Neuronal stem cell (in vitro differentiated cells): ENCODE measurements at regions not wholly inside any gene's neighbourhood (a gene's known extent, or its start where the extent isn't known, plus 50 kb on each side); places are given as distances from the start of the nearest gene placed in this dataset.

ENCODE experiments used
- DNase-seq: peaks from one replicate; pipeline ENCODE4 v3.0.0-alpha.2; 2013; ENCODE audit warnings: low spot score
- H2AFZ ChIP-seq: one replicate; pipeline ENCODE4 v1.6.1; 2013; ENCODE audit warnings: mild to moderate bottlenecking, low read length, inconsistent platforms
- H2AK5ac ChIP-seq: 2 replicates; pipeline ENCODE4 v1.6.1; 2013; ENCODE audit warnings: low read depth, mild to moderate bottlenecking, inconsistent platforms, low read length, moderate library complexity, mixed read lengths
- H2BK120ac ChIP-seq: 2 replicates; pipeline ENCODE4 v1.6.1; 2013; ENCODE audit warnings: low read depth, mild to moderate bottlenecking, inconsistent platforms, low read length, moderate library complexity, mixed read lengths
- H2BK12ac ChIP-seq: one replicate; pipeline ENCODE4 v1.6.1; 2013; ENCODE audit warnings: low read length, inconsistent platforms
- H2BK15ac ChIP-seq: 2 replicates; pipeline ENCODE4 v1.6.1; 2013; ENCODE audit warnings: mild to moderate bottlenecking, low read length, inconsistent platforms, mixed read lengths
- H2BK5ac ChIP-seq: one replicate; pipeline ENCODE4 v1.6.1; 2013; ENCODE audit warnings: inconsistent platforms, mild to moderate bottlenecking, low read length, moderate library complexity
- H3K14ac ChIP-seq: one replicate; pipeline ENCODE4 v1.6.1; 2013; ENCODE audit warnings: low read length, inconsistent platforms
- H3K18ac ChIP-seq: 2 replicates; pipeline ENCODE4 v1.6.1; 2013; ENCODE audit warnings: low read length, inconsistent platforms
- H3K23ac ChIP-seq: 2 replicates; pipeline ENCODE4 v1.6.1; 2013; ENCODE audit warnings: low read depth, mild to moderate bottlenecking, mixed read lengths, low read length, inconsistent platforms; ENCODE audit not compliant: poor library complexity
- H3K27ac ChIP-seq: replicated peaks from 3 replicates; pipeline ENCODE4 v1.5.1; 2013; ENCODE audit warnings: low read length, inconsistent platforms
- H3K27me3 ChIP-seq, 3 experiments: 2 replicates each; pipeline ENCODE4 v1.6.1; 2013; ENCODE audit warnings: low read length in 3 of 3, mild to moderate bottlenecking in 2 of 3, inconsistent platforms in 1 of 3, low read depth in 1 of 3, mixed read lengths in 1 of 3, moderate library complexity in 1 of 3; ENCODE audit not compliant: control insufficient read depth in 3 of 3, insufficient read depth in 3 of 3
- H3K36me3 ChIP-seq, 2 donors: replicated peaks in 1 of 2; 2 replicates each; pipeline ENCODE4 v1.6.1; 2013; ENCODE audit warnings: low read length in 2 of 2; ENCODE audit not compliant: control insufficient read depth in 2 of 2, insufficient read depth in 2 of 2
- H3K4ac ChIP-seq: 2 replicates; pipeline ENCODE4 v1.6.1; 2013; ENCODE audit warnings: inconsistent platforms, mild to moderate bottlenecking, low read length, moderate library complexity
- H3K4me1 ChIP-seq, 2 donors: 1 replicate in 1 of 2; 2 replicates in 1 of 2; pipeline ENCODE4 v1.6.1; 2013; ENCODE audit warnings: low read length in 2 of 2, low read depth in 1 of 2; ENCODE audit not compliant: control insufficient read depth in 2 of 2, insufficient read depth in 1 of 2
- H3K4me2 ChIP-seq: one replicate; pipeline ENCODE4 v1.6.1; 2013; ENCODE audit warnings: mild to moderate bottlenecking, low read length, inconsistent platforms; ENCODE audit not compliant: insufficient read depth, poor library complexity, severe bottlenecking
- H3K4me3 ChIP-seq, 2 donors: 2 replicates each; pipeline ENCODE4 v1.5.1; 2013; ENCODE audit warnings: low read length in 2 of 2, mild to moderate bottlenecking in 2 of 2, inconsistent platforms in 1 of 2, moderate library complexity in 1 of 2
- H3K79me1 ChIP-seq: one replicate; pipeline ENCODE4 v1.6.1; 2013; ENCODE audit warnings: low read depth, mild to moderate bottlenecking, inconsistent platforms, low read length, moderate library complexity
- H3K9ac ChIP-seq: one replicate; pipeline ENCODE4 v1.6.1; 2013; ENCODE audit warnings: mild to moderate bottlenecking, low read depth, low read length, inconsistent platforms; ENCODE audit not compliant: poor library complexity
- H3K9me3 ChIP-seq, 2 donors: replicated peaks in 1 of 2; 2 replicates each; pipeline versions ENCODE3 to v1.6.1; 2013; ENCODE audit warnings: low read length in 2 of 2, mild to moderate bottlenecking in 2 of 2, inconsistent platforms in 1 of 2, low read depth in 1 of 2, mixed read lengths in 1 of 2, moderate library complexity in 1 of 2; ENCODE audit not compliant: control insufficient read depth in 2 of 2, insufficient read depth in 1 of 2
- H4K8ac ChIP-seq: one replicate; pipeline ENCODE4 v1.6.1; 2013; ENCODE audit warnings: low read depth, mild to moderate bottlenecking, inconsistent platforms, low read length, moderate library complexity
- H4K91ac ChIP-seq: one replicate; pipeline ENCODE4 v1.6.1; 2013; ENCODE audit warnings: low read length, low read depth, mild to moderate bottlenecking, inconsistent platforms; ENCODE audit not compliant: poor library complexity
- WGBS, 2 donors: extraction: QIAGEN DNeasy Blood & Tissue Kit; methylation state at CpG; one replicate each; pipeline ENCODE4 v1.1.7; 2013; ENCODE audit warnings: missing lambda C conversion rate in 2 of 2, mixed read lengths in 1 of 2; ENCODE audit not compliant: insufficient read length in 2 of 2, insufficient replicate concordance in 1 of 2; ENCODE audit errors: extremely low coverage in 2 of 2; 5-methylcytosine and 5-hydroxymethylcytosine counted together

GRCh38 chr11:28715726-28716125, 607.5 kb downstream of the METTL15 start:
- Histone ChIP-seq H3K36me3 (no peaks in the 10 kb centered on the region), H3K27ac (no peak overlapping the region), H2BK15ac (no peak overlapping the region), H3K79me1 (no peaks in the 10 kb centered on the region), H3K9me3 (no peaks in the 10 kb centered on the region), H2BK120ac (no peak overlapping the region), H3K9ac (no peak overlapping the region), H2BK12ac (no peak overlapping the region), H4K91ac (no peak overlapping the region), H3K18ac (no peak overlapping the region), H3K23ac (no peak overlapping the region), H2AFZ (no peak overlapping the region), H3K4ac (no peak overlapping the region), H2AK5ac (no peak overlapping the region), H3K4me2 (no peak overlapping the region), H2BK5ac (no peak overlapping the region), H3K4me1 (peaks cover 0 to 2% of the 10 kb centered on the region in 2 donors), H3K4me3 (no peak overlapping the region), H4K8ac (no peak overlapping the region), H3K14ac (no peak overlapping the region), H3K27me3 (no peaks in the 10 kb centered on the region)
- no CpG with 5 or more reads among the region's 4 CpGs for WGBS, 2 donors
- DNase-seq, result no peak

DNA sequence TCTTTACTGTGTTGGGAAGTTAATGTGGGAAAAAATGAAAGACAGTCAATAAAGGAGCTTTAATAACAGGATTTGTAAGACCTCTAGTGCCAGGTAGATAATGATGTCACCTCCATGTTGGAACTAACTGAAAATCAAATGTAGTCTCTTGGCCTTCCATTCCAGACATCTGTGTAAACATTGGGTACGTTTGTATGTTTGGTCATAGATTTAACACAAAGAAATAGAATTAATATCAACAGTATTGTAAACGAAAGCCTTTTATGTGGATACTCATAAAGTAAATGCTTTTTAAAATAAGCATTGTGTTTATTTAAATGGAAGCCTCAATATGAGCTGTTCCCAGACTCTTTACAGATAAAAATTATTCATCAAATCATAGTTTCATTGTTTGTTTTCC, 605.7 kb downstream of the METTL15 start:
- H3K36me3 ChIP-seq, result no peaks in the 10 kb centered on the region
- H3K9ac ChIP-seq, result no peak overlapping the region
- H2BK15ac ChIP-seq, result no peak overlapping the region
- H2BK5ac ChIP-seq, result no peak overlapping the region
- peaks cover 0 to 2% of the 10 kb centered on the region in 2 donors for H3K4me1 ChIP-seq
- H2BK120ac ChIP-seq, result no peak overlapping the region
- no peak overlapping the region for H3K4me3 ChIP-seq
- WGBS, 2 donors, result no CpG with 5 or more reads among the region's 2 CpGs
- no peak overlapping the region for H2BK12ac ChIP-seq
- no peak overlapping the region for H2AFZ ChIP-seq
- no peak overlapping the region for H4K8ac ChIP-seq
- H3K27me3 ChIP-seq, result no peaks in the 10 kb centered on the region
- no peak overlapping the region for H2AK5ac ChIP-seq
- H3K23ac ChIP-seq, result no peak overlapping the region
- H3K4me2 ChIP-seq, result no peak overlapping the region
- DNase-seq, result no peak
- H3K14ac ChIP-seq, result no peak overlapping the region
- no peak overlapping the region for H3K27ac ChIP-seq
- H3K4ac ChIP-seq, result no peak overlapping the region
- H3K9me3 ChIP-seq, result no peaks in the 10 kb centered on the region
- no peak overlapping the region for H3K18ac ChIP-seq
- no peaks in the 10 kb centered on the region for H3K79me1 ChIP-seq
- H4K91ac ChIP-seq, result no peak overlapping the region

- Histone ChIP-seq H2BK15ac (no peak overlapping the region), H4K8ac (no peak overlapping the region), H3K4me2 (no peak overlapping the region), H2BK5ac (no peak overlapping the region), H3K27me3 (no peaks in the 10 kb centered on the region), H3K14ac (no peak overlapping the region), H3K36me3 (no peaks in the 10 kb centered on the region), H2AK5ac (no peak overlapping the region), H2AFZ (no peak overlapping the region), H3K9me3 (no peaks in the 10 kb centered on the region), H3K18ac (no peak overlapping the region), H3K4me3 (no peak overlapping the region), H3K23ac (no peak overlapping the region), H3K4me1 (no peaks in the 10 kb centered on the region), H3K79me1 (no peaks in the 10 kb centered on the region), H3K4ac (no peak overlapping the region), H2BK120ac (no peak overlapping the region), H3K9ac (no peak overlapping the region), H4K91ac (no peak overlapping the region), H3K27ac (no peak overlapping the region), H2BK12ac (no peak overlapping the region)
- no peak for DNase-seq
- WGBS, 2 donors, result no CpG with 5 or more reads among the region's 2 CpGs
Measured at GRCh38 chr11:28708075-28708474, 599.9 kb downstream of the METTL15 start.

DNA sequence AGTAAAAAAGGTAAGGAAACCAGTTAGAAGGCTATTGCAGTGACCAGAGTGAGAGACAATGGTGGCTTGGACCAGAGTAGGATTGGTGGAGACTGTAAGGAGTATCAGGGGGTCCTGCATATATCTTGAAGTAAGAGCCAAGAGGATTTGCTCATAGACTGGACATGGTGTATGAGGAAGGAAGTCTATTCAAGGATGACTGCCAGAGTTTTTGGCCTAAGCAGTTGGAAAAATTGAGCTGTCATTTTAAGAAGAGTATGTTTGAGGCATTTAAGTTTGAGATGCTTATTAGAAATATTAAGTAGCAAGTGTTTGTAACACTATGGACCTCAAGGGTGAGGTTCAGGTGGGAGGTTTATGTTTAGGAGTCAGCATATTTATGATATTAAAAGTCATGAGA, 596.6 kb downstream of the METTL15 start:
- H2BK120ac ChIP-seq, result no peak overlapping the region
- H3K23ac ChIP-seq, result no peak overlapping the region
- H3K14ac ChIP-seq, result no peak overlapping the region
- no peak overlapping the region for H2BK15ac ChIP-seq
- no peak overlapping the region for H4K8ac ChIP-seq
- no peaks in the 10 kb centered on the region for H3K79me1 ChIP-seq
- H3K27me3 ChIP-seq, result no peaks in the 10 kb centered on the region
- no peak overlapping the region for H2AFZ ChIP-seq
- no peak overlapping the region for H3K4ac ChIP-seq
- no peak overlapping the region for H3K4me3 ChIP-seq
- no peak overlapping the region for H2AK5ac ChIP-seq
- H3K4me2 ChIP-seq, result no peak overlapping the region
- H3K9me3 ChIP-seq, result no peaks in the 10 kb centered on the region
- H3K18ac ChIP-seq, result no peak overlapping the region
- no peak overlapping the region for H3K9ac ChIP-seq
- no peak overlapping the region for H2BK12ac ChIP-seq
- H3K36me3 ChIP-seq, result no peaks in the 10 kb centered on the region
- no peak for DNase-seq
- H3K27ac ChIP-seq, result no peak overlapping the region
- H2BK5ac ChIP-seq, result no peak overlapping the region
- no peak overlapping the region for H4K91ac ChIP-seq
- peaks cover 0 to 2% of the 10 kb centered on the region in 2 donors for H3K4me1 ChIP-seq
